A549 (cell line): ENCODE measurements at regions not wholly inside any gene's neighbourhood (a gene's known extent, or its start where the extent isn't known, plus 50 kb on each side); places are given as distances from the start of the nearest gene placed in this dataset.

Experiments used
- ATAC-seq, 2 experiments: fragments of 200-7000 bp in 1 of 2; fragments of >200 bp in 1 of 2; cut with Nextera tagmentation in 1 of 2; cut with Tn5 transposase in 1 of 2; 3 replicates each; pipeline versions ENCODE4 v1.8.0 to v1.9.1; 2018 to 2020; ENCODE audit warnings: mild to moderate bottlenecking in 1 of 2, moderate library complexity in 1 of 2
- CTCF ChIA-PET: fragments of 300-600 bp; sonication (Branson Sonifier 250); formaldehyde crosslinking; extraction: SDS; loops from one replicate; lab custom pipeline; 2021; ENCODE audit warnings: antibody characterized with exemption, inconsistent platforms; lab: Yijun Ruan, JAX
- POLR2A ChIA-PET: fragments of 350-600 bp; formaldehyde crosslinking; extraction: SDS; loops from one replicate; lab custom pipeline; 2021; ENCODE audit warnings: antibody characterized with exemption, inconsistent platforms; lab: Yijun Ruan, JAX
- DNase-seq, 2 experiments: peaks; one replicate each; pipeline versions ENCODE4 v3.0.0 to v3.0.0-alpha.2; 2011 to 2016; ENCODE audit warnings: low read depth in 1 of 2, low spot score in 1 of 2
- FAIRE-seq: peaks from 2 replicates; lab custom pipeline; 2011; peaks lifted over from hg19 to GRCh38; lab: Jason Lieb, UNC
- H3K27ac ChIP-seq, 2 experiments: fragments of >200 bp; sonication (Bioruptor Twin); formaldehyde crosslinking; 3 replicates each; pipeline ENCODE4 v1.5.1; 2016 to 2017
- H3K4me1 ChIP-seq: fragments of >200 bp; sonication (Bioruptor Twin); formaldehyde crosslinking; 3 replicates; pipeline ENCODE4 v1.6.1; 2016
- H3K4me2 ChIP-seq: fragments of >200 bp; sonication (Bioruptor Twin); formaldehyde crosslinking; 3 replicates; pipeline ENCODE4 v1.6.1; 2016
- H3K4me3 ChIP-seq: fragments of >200 bp; sonication (Bioruptor Twin); formaldehyde crosslinking; 3 replicates; pipeline ENCODE4 v1.5.1; 2016
- H3K9me3 ChIP-seq: fragments of >200 bp; sonication (Bioruptor Twin); formaldehyde crosslinking; 3 replicates; pipeline ENCODE4 v1.6.1; 2016
- CBX2 ChIP-seq: fragments of 200-600 bp; sonication (generic); IDR thresholded peaks from 2 replicates; pipeline ENCODE4 v1.6.1; 2016; ENCODE audit warnings: low read depth, mild to moderate bottlenecking, borderline replicate concordance
- CEBPB ChIP-seq, 2 experiments: fragments of >200 bp in 1 of 2; sonication (Bioruptor Twin) in 1 of 2; formaldehyde crosslinking in 1 of 2; IDR thresholded peaks; 2 replicates each; pipeline ENCODE4 v1.6.1; 2012 to 2016
- CHD2 ChIP-seq: fragments of 150-350 bp; IDR thresholded peaks from 2 replicates; pipeline ENCODE4 v1.6.1; 2014; ENCODE audit warnings: low read length; ENCODE audit not compliant: partially characterized antibody
- E2F6 ChIP-seq: IDR thresholded peaks from 2 replicates; pipeline ENCODE4 v1.6.1; 2012; ENCODE audit warnings: low read depth, borderline replicate concordance
- EHF ChIP-seq: fragments of 250-450 bp; sonication (Bioruptor Pico); IDR thresholded peaks from 2 replicates; pipeline ENCODE4 v1.5.0; 2020; ENCODE audit warnings: mild to moderate bottlenecking
- EHMT2 ChIP-seq: fragments of 200-600 bp; sonication (generic); IDR thresholded peaks from 2 replicates; pipeline ENCODE4 v1.6.1; 2016; ENCODE audit warnings: antibody characterized with exemption, low read depth, mild to moderate bottlenecking, moderate library complexity
- ESRRA ChIP-seq: fragments of 150-350 bp; IDR thresholded peaks from 2 replicates; pipeline ENCODE4 v1.6.1; 2014; ENCODE audit warnings: mild to moderate bottlenecking, low read length, borderline replicate concordance
- FOSL2 ChIP-seq, 2 experiments: fragments of 450-650 bp in 1 of 2; fragments of >200 bp in 1 of 2; sonication (Bioruptor Twin) in 1 of 2; formaldehyde crosslinking; IDR thresholded peaks; 2 replicates each; pipeline versions ENCODE4 v1.5.0 to v1.6.1; 2016 to 2020; ENCODE audit warnings: mild to moderate bottlenecking in 1 of 2, moderate library complexity in 1 of 2
- FOXS1 ChIP-seq: fragments of 250-450 bp; sonication (Bioruptor Pico); IDR thresholded peaks from 2 replicates; pipeline ENCODE4 v1.5.0; 2020; ENCODE audit warnings: mild to moderate bottlenecking, moderate library complexity
- HDAC2 ChIP-seq: fragments of 200-600 bp; sonication (generic); IDR thresholded peaks from 2 replicates; pipeline ENCODE4 v1.6.1; 2016
- HOXB5 ChIP-seq: fragments of 250-450 bp; sonication (Bioruptor Pico); IDR thresholded peaks from 2 replicates; pipeline ENCODE4 v1.5.0; 2020; ENCODE audit warnings: mild to moderate bottlenecking, moderate library complexity
- JUN ChIP-seq, 2 experiments: fragments of >200 bp; sonication (Bioruptor Twin); formaldehyde crosslinking; IDR thresholded peaks; 2 replicates in 1 of 2; 3 replicates in 1 of 2; pipeline ENCODE4 v1.6.1; 2016 to 2017
- JUNB ChIP-seq: fragments of >200 bp; sonication (Bioruptor Twin); formaldehyde crosslinking; IDR thresholded peaks from 2 replicates; pipeline ENCODE4 v1.6.1; 2016
- KDM1A ChIP-seq: fragments of 200-600 bp; sonication (generic); IDR thresholded peaks from 2 replicates; pipeline ENCODE4 v1.6.1; 2016; ENCODE audit warnings: low read depth, mild to moderate bottlenecking
- MAFK ChIP-seq: fragments of 450-650 bp; IDR thresholded peaks from 2 replicates; pipeline ENCODE4 v1.6.1; 2014; ENCODE audit not compliant: partially characterized antibody
- MAZ ChIP-seq: fragments of 150-350 bp; IDR thresholded peaks from 2 replicates; pipeline ENCODE4 v1.6.1; 2014; ENCODE audit warnings: antibody characterized with exemption, low read depth, low read length, borderline replicate concordance
- MYC ChIP-seq: IDR thresholded peaks from 2 replicates; pipeline ENCODE4 v1.6.1; 2012; ENCODE audit warnings: mild to moderate bottlenecking, inconsistent platforms, low read length, improper control_type of control experiment, borderline replicate concordance
- NFE2L2 ChIP-seq: fragments of 150-350 bp; conservative IDR thresholded peaks from 2 replicates; pipeline ENCODE4 v1.6.1; 2014; ENCODE audit warnings: low read length
- POLR2AphosphoS2 ChIP-seq: conservative IDR thresholded peaks from 2 replicates; pipeline ENCODE4 v1.6.1; 2012; ENCODE audit warnings: low read length, improper control_type of control experiment, inconsistent platforms
- RAD21 ChIP-seq, 2 experiments: fragments of >200 bp in 1 of 2; sonication (Bioruptor Twin) in 1 of 2; formaldehyde crosslinking in 1 of 2; IDR thresholded peaks in 1 of 2; conservative IDR thresholded peaks in 1 of 2; 2 replicates in 1 of 2; 3 replicates in 1 of 2; pipeline ENCODE4 v1.6.1; 2012 to 2018; ENCODE audit warnings: inconsistent platforms in 1 of 2
- RCOR1 ChIP-seq: fragments of 150-350 bp; IDR thresholded peaks from 2 replicates; pipeline ENCODE4 v1.6.1; 2014; ENCODE audit warnings: antibody characterized with exemption, low read length, low read depth
- REST ChIP-seq: fragments of 200-600 bp; sonication (generic); IDR thresholded peaks from 2 replicates; pipeline ENCODE4 v1.6.1; 2016; ENCODE audit warnings: antibody characterized with exemption, mild to moderate bottlenecking, moderate library complexity
- RFX5 ChIP-seq: fragments of 450-650 bp; IDR thresholded peaks from 2 replicates; pipeline ENCODE4 v1.7.1; 2014; ENCODE audit warnings: antibody characterized with exemption, mild to moderate bottlenecking, moderate library complexity
- RNF2 ChIP-seq: fragments of 200-600 bp; sonication (generic); IDR thresholded peaks from 2 replicates; pipeline ENCODE4 v1.6.1; 2016; ENCODE audit warnings: low read depth, mild to moderate bottlenecking, antibody characterized with exemption, moderate library complexity, borderline replicate concordance
- SMC3 ChIP-seq: fragments of >200 bp; sonication (Bioruptor Twin); formaldehyde crosslinking; IDR thresholded peaks from 3 replicates; pipeline ENCODE4 v1.6.1; 2018; ENCODE audit warnings: inconsistent platforms
- TP53 ChIP-seq: fragments of 250-450 bp; sonication (Bioruptor Pico); IDR thresholded peaks from 2 replicates; pipeline ENCODE4 v1.5.0; 2021; ENCODE audit warnings: mild to moderate bottlenecking, moderate library complexity
- ZC3H11A ChIP-seq: fragments of 450-650 bp; IDR thresholded peaks from 2 replicates; pipeline ENCODE4 v1.6.1; 2014; ENCODE audit warnings: antibody characterized with exemption, mild to moderate bottlenecking
- WGBS: methylation state at CpG from one replicate; pipeline ENCODE4 v1.1.6; 2017; ENCODE audit errors: missing lambda C conversion rate; 5-methylcytosine and 5-hydroxymethylcytosine counted together
- TF ChIP-seq, protein P1 (sequence below): fragments of >200 bp; sonication (Bioruptor Twin); formaldehyde crosslinking; IDR thresholded peaks from 3 replicates; pipeline ENCODE4 v1.6.1; 2016
- TF ChIP-seq, protein P2 (sequence below): fragments of 250-450 bp; sonication (Bioruptor Pico); IDR thresholded peaks from 2 replicates; pipeline ENCODE4 v1.5.0; 2021; ENCODE audit warnings: mild to moderate bottlenecking, moderate library complexity, borderline replicate concordance

GRCh38 chr22:22139364-22139763, 105.2 kb upstream of the VPREB1 start:
- no peak for FAIRE-seq
- Histone ChIP-seq H3K4me3 (no peak overlapping the region), H3K4me2 (no peak overlapping the region), H3K27ac (no peak overlapping the region), H3K4me1 (no peaks in the 10 kb centered on the region), H3K9me3 (no peaks in the 10 kb centered on the region)
- 0% methylated on average over 1 of the region's 1 CpG for WGBS
- no peak for DNase-seq
- TF ChIP-seq TP53 (CRISPR knock-in tag) (no peak), POLR2AphosphoS2 (no peak), RNF2 (0 out of 2 replicates have a peak, but pooled peaks have one; percentile 16), ZC3H11A (no peak)
- ChIA-PET POLR2A (no interaction called here), CTCF (no interaction called here)
- ATAC-seq, result no peak

DNA sequence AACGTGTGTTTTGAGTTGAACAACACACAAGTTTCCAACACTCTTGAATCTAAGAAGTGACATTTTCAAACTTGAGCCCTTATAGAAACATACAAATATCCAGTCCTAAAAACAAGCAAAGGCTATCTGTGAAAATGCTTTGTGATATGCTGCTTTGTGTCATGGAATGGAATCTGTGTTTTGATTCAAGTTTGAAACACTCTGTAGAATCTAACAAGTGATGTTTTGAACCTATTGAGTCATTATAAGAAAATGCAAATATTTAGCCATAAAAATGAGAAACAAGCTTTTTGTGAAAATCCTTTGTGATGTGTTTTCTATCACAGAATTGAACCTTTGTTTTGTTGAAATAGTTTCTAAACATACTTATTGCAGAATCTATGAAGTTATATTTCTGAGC, 105.7 kb upstream of the VPREB1 start:
- H3K27ac ChIP-seq, result no peak overlapping the region
- CTCF ChIA-PET, result no interaction called here
- POLR2A ChIA-PET, result no interaction called here
- TF ChIP-seq, protein P1, sequence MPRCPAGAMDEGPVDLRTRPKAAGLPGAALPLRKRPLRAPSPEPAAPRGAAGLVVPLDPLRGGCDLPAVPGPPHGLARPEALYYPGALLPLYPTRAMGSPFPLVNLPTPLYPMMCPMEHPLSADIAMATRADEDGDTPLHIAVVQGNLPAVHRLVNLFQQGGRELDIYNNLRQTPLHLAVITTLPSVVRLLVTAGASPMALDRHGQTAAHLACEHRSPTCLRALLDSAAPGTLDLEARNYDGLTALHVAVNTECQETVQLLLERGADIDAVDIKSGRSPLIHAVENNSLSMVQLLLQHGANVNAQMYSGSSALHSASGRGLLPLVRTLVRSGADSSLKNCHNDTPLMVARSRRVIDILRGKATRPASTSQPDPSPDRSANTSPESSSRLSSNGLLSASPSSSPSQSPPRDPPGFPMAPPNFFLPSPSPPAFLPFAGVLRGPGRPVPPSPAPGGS, result no peak
- TF ChIP-seq, protein P2, sequence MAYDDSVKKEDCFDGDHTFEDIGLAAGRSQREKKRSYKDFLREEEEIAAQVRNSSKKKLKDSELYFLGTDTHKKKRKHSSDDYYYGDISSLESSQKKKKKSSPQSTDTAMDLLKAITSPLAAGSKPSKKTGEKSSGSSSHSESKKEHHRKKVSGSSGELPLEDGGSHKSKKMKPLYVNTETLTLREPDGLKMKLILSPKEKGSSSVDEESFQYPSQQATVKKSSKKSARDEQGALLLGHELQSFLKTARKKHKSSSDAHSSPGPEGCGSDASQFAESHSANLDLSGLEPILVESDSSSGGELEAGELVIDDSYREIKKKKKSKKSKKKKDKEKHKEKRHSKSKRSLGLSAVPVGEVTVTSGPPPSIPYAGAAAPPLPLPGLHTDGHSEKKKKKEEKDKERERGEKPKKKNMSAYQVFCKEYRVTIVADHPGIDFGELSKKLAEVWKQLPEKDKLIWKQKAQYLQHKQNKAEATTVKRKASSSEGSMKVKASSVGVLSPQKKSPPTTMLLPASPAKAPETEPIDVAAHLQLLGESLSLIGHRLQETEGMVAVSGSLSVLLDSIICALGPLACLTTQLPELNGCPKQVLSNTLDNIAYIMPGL, result no peak
- TF ChIP-seq EHMT2 (no peak), SMC3 (no peak), HOXB5 (CRISPR knock-in tag) (no peak), CEBPB (IDR thresholded peaks at IDR 0.05) (no peak), EHF (CRISPR knock-in tag) (no peak), FOSL2 (IDR thresholded peaks at IDR 0.05) (no peak), FOSL2 (CRISPR knock-in tag; IDR thresholded peaks at IDR 0.05) (no peak), CBX2 (no peak), ESRRA (no peak)
- TF ChIP-seq, all 56 proteins: peak for 0
- FAIRE-seq (no peak), DNase-seq (no peak), ATAC-seq (no peak)
- Histone ChIP-seq H3K4me3 (no peak overlapping the region), H3K4me2 (no peak overlapping the region), H3K4me1 (no peaks in the 10 kb centered on the region), H3K9me3 (no peaks in the 10 kb centered on the region)
- WGBS, result 0% methylated on average over 1 of the region's 1 CpG

GRCh38 chr22:22137891-22138290, 106.7 kb upstream of the VPREB1 start:
- ChIA-PET POLR2A (no interaction called here), CTCF (interaction anchor here (1.5 kb wide), 1 partner anchor 152 kb away, joined by 3 read pairs; no protein-coding TSS in a partner anchor)
- no peak for DNase-seq
- no peak for FAIRE-seq
- no peaks in the 10 kb centered on the region for H3K4me1 ChIP-seq
- no peak overlapping the region for H3K4me3 ChIP-seq
- H3K27ac ChIP-seq, result no peak overlapping the region
- H3K9me3 ChIP-seq, result no peaks in the 10 kb centered on the region
- ATAC-seq, result no peak
- WGBS, result 23% methylated on average over 2 of the region's 2 CpGs
- no peak overlapping the region for H3K4me2 ChIP-seq
- TF ChIP-seq TP53 (CRISPR knock-in tag) (no peak), KDM1A (no peak), MAZ (no peak), JUN (IDR thresholded peaks at IDR 0.05) (no peak), RCOR1 (no peak), HDAC2 (no peak), REST (no peak), NFE2L2 (no peak), E2F6 (no peak), CHD2 (no peak), RFX5 (no peak), MAFK (no peak), SMC3 (no peak), FOXS1 (CRISPR knock-in tag) (no peak), JUNB (no peak), RNF2 (no peak), MYC (no peak), FOSL2 (IDR thresholded peaks at IDR 0.05) (no peak), FOSL2 (CRISPR knock-in tag; IDR thresholded peaks at IDR 0.05) (no peak), RAD21 (conservative IDR thresholded peaks at IDR 0.05 in 1 of 2, IDR thresholded peaks at IDR 0.05 in 1 of 2) (no peak)
